ENCODE measurements at regions not wholly inside any gene's neighbourhood (a gene's known extent, or its start where the extent isn't known, plus 50 kb on each side); places are given as distances from the start of the nearest gene placed in this dataset.
A peak's percentile ranks its signal among the peaks of the same experiment; 100 is the strongest.

GRCh38 chr3:106578911-106579310 lies 710.1 kb upstream of the CBLB start:
- Histone ChIP-seq H3K27ac (ENCODE audit: low read length) (no peak overlapping the region), H3K36me3 (ENCODE audit: control insufficient read depth, insufficient read depth, low read length) (no peaks in the 10 kb centered on the region), H3K4me3 (ENCODE audit: low read length) (no peak overlapping the region), H3K4me1 (ENCODE audit: control insufficient read depth, insufficient read depth, low read length) (no peaks in the 10 kb centered on the region), H3K27me3 (ENCODE audit: control insufficient read depth, insufficient read depth, low read length) (no peaks in the 10 kb centered on the region), H3K9me3 (ENCODE audit: control insufficient read depth, low read depth, low read length) (no peaks in the 10 kb centered on the region)
- WGBS (ENCODE audit: insufficient coverage, low lambda C conversion rate), result no CpG with 5 or more reads among the region's 1 CpG
- DNase-seq, result no peak

GRCh38 chr3:106582151-106582550 lies 713.3 kb upstream of the CBLB start:
- WGBS (ENCODE audit: insufficient coverage, low lambda C conversion rate), result 86% methylated on average over 3 of the region's 3 CpGs

GRCh38 chr3:106587551-106587950 lies 718.7 kb upstream of the CBLB start:
- H3K9me3 ChIP-seq (ENCODE audit: control insufficient read depth, low read depth, low read length), result no peaks in the 10 kb centered on the region
- no peak for DNase-seq
- no peak overlapping the region for H3K27ac ChIP-seq (ENCODE audit: low read length)
- WGBS (ENCODE audit: insufficient coverage, low lambda C conversion rate), result 95% methylated on average over 4 of the region's 6 CpGs
- no peaks in the 10 kb centered on the region for H3K4me1 ChIP-seq (ENCODE audit: control insufficient read depth, insufficient read depth, low read length)
- H3K4me3 ChIP-seq (ENCODE audit: low read length), result no peak overlapping the region
- H3K27me3 ChIP-seq (ENCODE audit: control insufficient read depth, insufficient read depth, low read length), result no peaks in the 10 kb centered on the region
- no peaks in the 10 kb centered on the region for H3K36me3 ChIP-seq (ENCODE audit: control insufficient read depth, insufficient read depth, low read length)

More at GRCh38 chr3:106582151-106582550, 713.3 kb upstream of the CBLB start:
- no peaks in the 10 kb centered on the region for H3K9me3 ChIP-seq (ENCODE audit: control insufficient read depth, low read depth, low read length)
- no peaks in the 10 kb centered on the region for H3K4me1 ChIP-seq (ENCODE audit: control insufficient read depth, insufficient read depth, low read length)
- no peak overlapping the region for H3K4me3 ChIP-seq (ENCODE audit: low read length)
- H3K27ac ChIP-seq (ENCODE audit: low read length), result no peak overlapping the region
- no peaks in the 10 kb centered on the region for H3K36me3 ChIP-seq (ENCODE audit: control insufficient read depth, insufficient read depth, low read length)
- no peaks in the 10 kb centered on the region for H3K27me3 ChIP-seq (ENCODE audit: control insufficient read depth, insufficient read depth, low read length)
- no peak for DNase-seq

- no peaks in the 10 kb centered on the region for H3K36me3 ChIP-seq (ENCODE audit: control insufficient read depth, insufficient read depth, low read length)
- H3K27me3 ChIP-seq (ENCODE audit: control insufficient read depth, insufficient read depth, low read length), result no peaks in the 10 kb centered on the region
- no peak overlapping the region for H3K27ac ChIP-seq (ENCODE audit: low read length)
- H3K4me1 ChIP-seq (ENCODE audit: control insufficient read depth, insufficient read depth, low read length), result no peaks in the 10 kb centered on the region
- no peak overlapping the region for H3K4me3 ChIP-seq (ENCODE audit: low read length)
- no peaks in the 10 kb centered on the region for H3K9me3 ChIP-seq (ENCODE audit: control insufficient read depth, low read depth, low read length)
- 100% methylated on average over 1 of the region's 1 CpG for WGBS (ENCODE audit: insufficient coverage, low lambda C conversion rate)
- DNase-seq, result no peak
Observed at GRCh38 chr3:106588739-106589138, 719.9 kb upstream of the CBLB start.

- Histone ChIP-seq H3K4me1 (ENCODE audit: control insufficient read depth, insufficient read depth, low read length) (no peaks in the 10 kb centered on the region), H3K36me3 (ENCODE audit: control insufficient read depth, insufficient read depth, low read length) (no peaks in the 10 kb centered on the region), H3K27me3 (ENCODE audit: control insufficient read depth, insufficient read depth, low read length) (no peaks in the 10 kb centered on the region), H3K9me3 (ENCODE audit: control insufficient read depth, low read depth, low read length) (no peaks in the 10 kb centered on the region), H3K4me3 (ENCODE audit: low read length) (no peak overlapping the region), H3K27ac (ENCODE audit: low read length) (no peak overlapping the region)
- 100% methylated on average over 1 of the region's 5 CpGs for WGBS (ENCODE audit: insufficient coverage, low lambda C conversion rate)
- no peak for DNase-seq
Observed at GRCh38 chr3:106589311-106589942, 720.6 kb upstream of the CBLB start.

GRCh38 chr3:106590216-106590615 lies 721.4 kb upstream of the CBLB start:
- Histone ChIP-seq H3K36me3 (ENCODE audit: control insufficient read depth, insufficient read depth, low read length) (no peaks in the 10 kb centered on the region), H3K9me3 (ENCODE audit: control insufficient read depth, low read depth, low read length) (no peaks in the 10 kb centered on the region), H3K27me3 (ENCODE audit: control insufficient read depth, insufficient read depth, low read length) (no peaks in the 10 kb centered on the region), H3K4me3 (ENCODE audit: low read length) (no peak overlapping the region), H3K27ac (ENCODE audit: low read length) (no peak overlapping the region), H3K4me1 (ENCODE audit: control insufficient read depth, insufficient read depth, low read length) (no peaks in the 10 kb centered on the region)
- no peak for DNase-seq
- no CpG with 5 or more reads among the region's 1 CpG for WGBS (ENCODE audit: insufficient coverage, low lambda C conversion rate)

GRCh38 chr3:106593381-106593780 lies 724.6 kb upstream of the CBLB start:
- WGBS (ENCODE audit: insufficient coverage, low lambda C conversion rate), result no CpG with 5 or more reads among the region's 2 CpGs
- Histone ChIP-seq H3K4me3 (ENCODE audit: low read length) (no peak overlapping the region), H3K27me3 (ENCODE audit: control insufficient read depth, insufficient read depth, low read length) (no peaks in the 10 kb centered on the region), H3K9me3 (ENCODE audit: control insufficient read depth, low read depth, low read length) (peaks cover 2% of the 10 kb centered on the region), H3K36me3 (ENCODE audit: control insufficient read depth, insufficient read depth, low read length) (no peaks in the 10 kb centered on the region), H3K27ac (ENCODE audit: low read length) (no peak overlapping the region), H3K4me1 (ENCODE audit: control insufficient read depth, insufficient read depth, low read length) (no peaks in the 10 kb centered on the region)
- DNase-seq, result no peak

GRCh38 chr3:106609666-106610301 lies 741.0 kb upstream of the CBLB start:
- Histone ChIP-seq H3K9me3 (ENCODE audit: control insufficient read depth, low read depth, low read length) (no peaks in the 10 kb centered on the region), H3K27ac (ENCODE audit: low read length) (no peak overlapping the region), H3K4me3 (ENCODE audit: low read length) (no peak overlapping the region), H3K36me3 (ENCODE audit: control insufficient read depth, insufficient read depth, low read length) (no peaks in the 10 kb centered on the region), H3K4me1 (ENCODE audit: control insufficient read depth, insufficient read depth, low read length) (no peaks in the 10 kb centered on the region), H3K27me3 (ENCODE audit: control insufficient read depth, insufficient read depth, low read length) (no peaks in the 10 kb centered on the region)
- peak; percentile 45 to 54 for DNase-seq
- no CpG with 5 or more reads among the region's 2 CpGs for WGBS (ENCODE audit: insufficient coverage, low lambda C conversion rate)

- no peaks in the 10 kb centered on the region for H3K36me3 ChIP-seq (ENCODE audit: control insufficient read depth, insufficient read depth, low read length)
Observed at GRCh38 chr3:106610362-106610959, 741.6 kb upstream of the CBLB start.

GRCh38 chr3:106611116-106611515 lies 742.3 kb upstream of the CBLB start:
- H3K36me3 ChIP-seq (ENCODE audit: control insufficient read depth, insufficient read depth, low read length), result no peaks in the 10 kb centered on the region
- no peak overlapping the region for H3K27ac ChIP-seq (ENCODE audit: low read length)
- no peak overlapping the region for H3K4me3 ChIP-seq (ENCODE audit: low read length)
- DNase-seq, result no peak
- H3K9me3 ChIP-seq (ENCODE audit: control insufficient read depth, low read depth, low read length), result no peaks in the 10 kb centered on the region
- no peaks in the 10 kb centered on the region for H3K27me3 ChIP-seq (ENCODE audit: control insufficient read depth, insufficient read depth, low read length)
- no peaks in the 10 kb centered on the region for H3K4me1 ChIP-seq (ENCODE audit: control insufficient read depth, insufficient read depth, low read length)
- no CpG with 5 or more reads among the region's 1 CpG for WGBS (ENCODE audit: insufficient coverage, low lambda C conversion rate)

More at GRCh38 chr3:106610362-106610959, 741.6 kb upstream of the CBLB start:
- H3K4me3 ChIP-seq (ENCODE audit: low read length), result no peak overlapping the region
- no peaks in the 10 kb centered on the region for H3K9me3 ChIP-seq (ENCODE audit: control insufficient read depth, low read depth, low read length)
- no peak for DNase-seq
- H3K27ac ChIP-seq (ENCODE audit: low read length), result no peak overlapping the region
- 0% methylated on average over 1 of the region's 2 CpGs for WGBS (ENCODE audit: insufficient coverage, low lambda C conversion rate)
- H3K4me1 ChIP-seq (ENCODE audit: control insufficient read depth, insufficient read depth, low read length), result no peaks in the 10 kb centered on the region
- no peaks in the 10 kb centered on the region for H3K27me3 ChIP-seq (ENCODE audit: control insufficient read depth, insufficient read depth, low read length)

- Histone ChIP-seq H3K9me3 (ENCODE audit: control insufficient read depth, low read depth, low read length) (no peaks in the 10 kb centered on the region), H3K27me3 (ENCODE audit: control insufficient read depth, insufficient read depth, low read length) (no peaks in the 10 kb centered on the region), H3K4me3 (ENCODE audit: low read length) (no peak overlapping the region), H3K36me3 (ENCODE audit: control insufficient read depth, insufficient read depth, low read length) (no peaks in the 10 kb centered on the region), H3K27ac (ENCODE audit: low read length) (no peak overlapping the region), H3K4me1 (ENCODE audit: control insufficient read depth, insufficient read depth, low read length) (no peaks in the 10 kb centered on the region)
- DNase-seq, result no peak
Observed at GRCh38 chr3:106611841-106612240, 743.0 kb upstream of the CBLB start.
